ENCODE measurements at regions not wholly inside any gene's neighbourhood (a gene's known extent, or its start where the extent isn't known, plus 50 kb on each side); places are given as distances from the start of the nearest gene placed in this dataset.

DNA sequence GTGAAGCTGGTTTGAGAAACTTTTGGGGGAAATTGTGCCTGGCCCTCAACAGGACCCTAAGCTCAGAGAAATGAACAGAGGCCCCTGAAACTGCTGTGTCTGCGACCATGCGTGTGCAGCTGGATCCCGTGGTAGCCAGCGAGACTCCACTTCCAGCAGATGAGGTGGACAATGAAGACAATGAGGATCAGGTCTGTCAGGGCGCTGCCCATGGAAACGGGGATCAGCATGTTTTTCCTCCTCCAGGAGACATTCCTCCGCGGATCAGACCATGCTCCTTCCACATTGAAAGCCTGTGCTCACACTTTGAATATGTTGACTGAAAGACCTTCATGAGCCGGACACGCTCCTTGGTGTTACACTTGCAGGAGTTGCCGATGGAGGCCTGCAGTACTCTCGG is 1439.8 kb upstream of the ALCAM start:
- TF ChIP-seq POLR2A (IDR thresholded peaks at IDR 0.05), result no peak
- TF ChIP-seq CTCF (IDR thresholded peaks at IDR 0.05), result no peak
